ENCODE measurements at regions not wholly inside any gene's neighbourhood (a gene's known extent, or its start where the extent isn't known, plus 50 kb on each side); places are given as distances from the start of the nearest gene placed in this dataset.

DNA sequence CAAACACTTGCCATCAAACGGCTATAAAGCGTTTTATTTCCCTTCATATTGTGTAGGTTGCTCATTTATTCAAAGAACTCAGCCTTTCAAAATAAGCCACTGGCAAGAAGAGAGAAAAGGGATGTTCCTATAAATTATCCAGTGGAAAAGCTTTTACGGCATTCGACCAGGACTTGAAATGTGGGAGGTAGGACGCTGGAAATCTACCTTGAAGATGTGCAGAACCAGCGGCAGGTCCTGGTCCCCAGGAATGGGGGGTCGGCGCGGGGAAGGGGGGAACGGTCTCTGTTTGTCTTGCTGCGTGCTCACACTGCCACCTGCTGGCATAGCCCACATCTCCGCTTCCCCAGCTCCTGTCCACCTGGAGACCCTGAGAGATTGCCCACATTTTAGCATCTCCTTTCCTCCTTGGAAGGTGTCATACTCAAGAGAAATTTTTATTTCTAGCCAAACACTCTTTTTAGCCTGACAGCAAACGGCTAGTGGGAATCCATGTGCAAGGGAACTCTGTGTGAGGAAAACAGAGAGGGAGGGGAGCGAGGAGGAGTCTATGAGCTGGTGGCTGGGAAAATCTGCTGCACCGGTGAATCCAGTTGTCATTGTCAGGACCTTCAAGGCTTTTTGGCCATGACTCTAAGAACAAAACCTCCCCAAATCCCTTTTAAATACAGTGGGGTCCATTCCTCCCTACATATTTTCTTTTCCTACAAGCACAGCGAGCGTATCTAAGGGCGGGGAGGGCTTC is 349.0 kb upstream of the PKDCC start:
- Histone ChIP-seq H3K36me3 (ENCODE audit: control insufficient read depth in 2 of 2, insufficient read depth in 2 of 2, low read length in 1 of 2) (no peaks in the 10 kb centered on the region), H4K20me1 (ENCODE audit: control insufficient read depth, insufficient read depth) (no peaks in the 10 kb centered on the region), H3K9me3 (replicated peaks; ENCODE audit: control insufficient read depth, insufficient read depth, low read length) (no peaks in the 10 kb centered on the region), H3K4me1 (ENCODE audit: control insufficient read depth, insufficient read depth, low read length) (no peaks in the 10 kb centered on the region), H3K27ac (ENCODE audit: control insufficient read depth, insufficient read depth) (no peak overlapping the region), H3K4me3 (no peak overlapping the region), H3K9ac (ENCODE audit: control insufficient read depth, insufficient read depth, low read length) (no peak overlapping the region), H3K27me3 (replicated peaks in 1 of 2; ENCODE audit: control insufficient read depth in 2 of 2, insufficient read depth in 2 of 2, low read length in 1 of 2) (peaks cover 0 to 3% of the 10 kb centered on the region in 2 experiments; a peak in 2 of 4 replicates), H3K79me2 (ENCODE audit: control insufficient read depth, insufficient read depth, low read length) (no peaks in the 10 kb centered on the region), H2AFZ (ENCODE audit: control insufficient read depth, low read depth, low read length) (no peak overlapping the region), H3K4me2 (ENCODE audit: control insufficient read depth, insufficient read depth) (no peak overlapping the region)
- ChIA-PET POLR2A (interaction anchor here (0.6 kb wide), 1 partner anchor 16 kb away, joined by 5 read pairs; no protein-coding TSS in a partner anchor), RAD21 (ENCODE audit: unreplicated experiment) (interaction anchor here (0.7 to 2.1 kb wide), 4 partner anchors 11 to 286 kb away, joined by 3 to 13 read pairs (median 3); no protein-coding TSS in a partner anchor), CTCF (interaction anchor here (0.7 to 2.3 kb wide), 21 partner anchors 9 to 1785 kb away, joined by 3 to 29 read pairs (median 4); no protein-coding TSS in a partner anchor), SMC1A (ENCODE audit: uncharacterized antibody, unreplicated experiment) (interaction anchor here (0.9 to 2.1 kb wide), 8 partner anchors 15 to 285 kb away, joined by 3 to 14 read pairs (median 3); no protein-coding TSS in a partner anchor)
- 0 out of 2 replicates have a peak, but pooled peaks have one; percentile 20 for TF ChIP-seq YY1 (IDR thresholded peaks at IDR 0.05; ENCODE audit: low read depth, low read length)
- peak; percentile 44; the same call in 1 of the 2 replicates for TF ChIP-seq SMC3 (IDR thresholded peaks at IDR 0.05; ENCODE audit: borderline replicate concordance, low read length)
- TF ChIP-seq TBL1XR1 (IDR thresholded peaks at IDR 0.05; ENCODE audit: low read depth, low read length): no peak
- peak; percentile 55 for TF ChIP-seq RAD21 (IDR thresholded peaks at IDR 0.05; ENCODE audit: insufficient read depth, low read depth, low read length)
- TF ChIP-seq, protein P1, sequence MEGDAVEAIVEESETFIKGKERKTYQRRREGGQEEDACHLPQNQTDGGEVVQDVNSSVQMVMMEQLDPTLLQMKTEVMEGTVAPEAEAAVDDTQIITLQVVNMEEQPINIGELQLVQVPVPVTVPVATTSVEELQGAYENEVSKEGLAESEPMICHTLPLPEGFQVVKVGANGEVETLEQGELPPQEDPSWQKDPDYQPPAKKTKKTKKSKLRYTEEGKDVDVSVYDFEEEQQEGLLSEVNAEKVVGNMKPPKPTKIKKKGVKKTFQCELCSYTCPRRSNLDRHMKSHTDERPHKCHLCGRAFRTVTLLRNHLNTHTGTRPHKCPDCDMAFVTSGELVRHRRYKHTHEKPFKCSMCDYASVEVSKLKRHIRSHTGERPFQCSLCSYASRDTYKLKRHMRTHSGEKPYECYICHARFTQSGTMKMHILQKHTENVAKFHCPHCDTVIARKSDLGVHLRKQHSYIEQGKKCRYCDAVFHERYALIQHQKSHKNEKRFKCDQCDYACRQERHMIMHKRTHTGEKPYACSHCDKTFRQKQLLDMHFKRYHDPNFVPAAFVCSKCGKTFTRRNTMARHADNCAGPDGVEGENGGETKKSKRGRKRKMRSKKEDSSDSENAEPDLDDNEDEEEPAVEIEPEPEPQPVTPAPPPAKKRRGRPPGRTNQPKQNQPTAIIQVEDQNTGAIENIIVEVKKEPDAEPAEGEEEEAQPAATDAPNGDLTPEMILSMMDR (IDR thresholded peaks at IDR 0.05 in 2 of 3, conservative IDR thresholded peaks at IDR 0.05 in 1 of 3; ENCODE audit: control insufficient read depth in 2 of 3, extremely low read depth in 1 of 3, insufficient read depth in 1 of 3, low read depth in 3 of 3, low read length in 3 of 3): peak; percentile 66 to 83 (median 80)
- intact Hi-C loops (cut with micrococcal nuclease; ENCODE audit: unreplicated experiment) (loop anchor here (1.0 to 5.0 kb wide), 2 partner anchors 285 to 1787 kb away; no protein-coding TSS in a partner anchor), in situ Hi-C loops (cut with MboI) (loop anchor here (10.0 kb wide), 1 partner anchor 284 kb away; no protein-coding TSS in a partner anchor)
- DNase-seq (ENCODE audit: low read depth, low spot score) (no peak), ATAC-seq (peak; percentile 66), FAIRE-seq (no peak)
- 28% methylated on average over 18 of the region's 18 CpGs for WGBS (ENCODE audit: insufficient coverage, insufficient replicate concordance, low lambda C conversion rate, missing lambda C conversion rate)
- no TSS peak for BruUV-seq (replicated peaks)

Measured in GM12878 (cell line).